HepG2 (cell line): ENCODE measurements at regions not wholly inside any gene's neighbourhood (a gene's known extent, or its start where the extent isn't known, plus 50 kb on each side); places are given as distances from the start of the nearest gene placed in this dataset.

Experiments
- ATAC-seq: fragments of 200-7000 bp; cut with Tn5 transposase; 3 replicates; pipeline ENCODE4 v1.9.1; 2020; ENCODE audit warnings: mild to moderate bottlenecking, moderate library complexity
- BruUV-seq: library from RNA; stranded (reverse); fragments of 400-500 nt; replicated peaks from 2 replicates; lab custom pipeline; 2021; lab: Mats Ljungman, UMichigan
- CTCF ChIA-PET: fragments of 300-600 bp; formaldehyde crosslinking; extraction: SDS; loops from one replicate; lab custom pipeline; 2021; ENCODE audit warnings: low total read pairs, inconsistent platforms, low intra/inter-chr PET ratio; lab: Yijun Ruan, JAX
- POLR2A ChIA-PET: fragments of 350-600 bp; sonication (Branson Sonifier 250); formaldehyde crosslinking; loops from one replicate; lab custom pipeline; 2020; ENCODE audit warnings: antibody characterized with exemption, inconsistent platforms; lab: Yijun Ruan, JAX
- DNase-seq: peaks from one replicate; pipeline ENCODE4 v3.0.0-alpha.2; 2015; ENCODE audit warnings: low spot score
- FAIRE-seq: peaks from 3 replicates; lab custom pipeline; 2011; peaks lifted over from hg19 to GRCh38; lab: Jason Lieb, UNC
- H2AFZ ChIP-seq: one replicate; pipeline ENCODE4 v1.6.1; 2011; ENCODE audit warnings: low read length, inconsistent platforms
- H3K27ac ChIP-seq: fragments of 300-600 bp; 3 replicates; pipeline ENCODE4 v1.8.0; 2011; ENCODE audit warnings: mixed run types, mild to moderate bottlenecking, mixed read lengths, low read length, inconsistent platforms; ENCODE audit not compliant: insufficient read depth; ENCODE audit errors: extremely low read length
- H3K27me3 ChIP-seq, 2 experiments: fragments of 200-600 bp in 1 of 2; 2 replicates in 1 of 2; 3 replicates in 1 of 2; pipeline versions ENCODE4 v1.6.0 to v1.8.0; 2011; ENCODE audit warnings: low read length in 2 of 2, mild to moderate bottlenecking in 2 of 2, moderate library complexity in 2 of 2, inconsistent platforms in 1 of 2; ENCODE audit not compliant: insufficient read depth in 2 of 2, control insufficient read depth in 1 of 2
- H3K36me3 ChIP-seq, 2 experiments: fragments of 200-600 bp in 1 of 2; replicated peaks in 1 of 2; 2 replicates in 1 of 2; 3 replicates in 1 of 2; pipeline versions ENCODE4 v1.5.1 to v1.8.0; 2011; ENCODE audit warnings: low read length in 2 of 2, inconsistent platforms in 1 of 2; ENCODE audit not compliant: insufficient read depth in 2 of 2, control insufficient read depth in 1 of 2
- H3K4me1 ChIP-seq: 2 replicates; pipeline ENCODE4 v1.5.1; 2012; ENCODE audit warnings: low read length, inconsistent platforms; ENCODE audit not compliant: insufficient read depth
- H3K4me2 ChIP-seq: 2 replicates; pipeline ENCODE4 v1.6.0; 2011; ENCODE audit warnings: low read depth, low read length, inconsistent platforms
- H3K4me3 ChIP-seq, 3 experiments: fragments of 200-600 bp in 1 of 3; sonication (generic), shearing (Covaris generic) in 1 of 3; replicated peaks in 1 of 3; 2 replicates each; pipeline ENCODE4 v1.5.1; 2011 to 2016; ENCODE audit warnings: low read length in 3 of 3, inconsistent platforms in 2 of 3, low read depth in 2 of 3, mild to moderate bottlenecking in 2 of 3, control low read depth in 1 of 3, mixed read lengths in 1 of 3; ENCODE audit not compliant: insufficient read depth in 1 of 3
- H3K79me2 ChIP-seq: one replicate; pipeline ENCODE4 v1.6.1; 2011; ENCODE audit warnings: low read length, inconsistent platforms; ENCODE audit not compliant: insufficient read depth
- H3K9ac ChIP-seq: 2 replicates; pipeline ENCODE4 v1.6.0; 2011; ENCODE audit warnings: mild to moderate bottlenecking, low read depth, low read length, inconsistent platforms; ENCODE audit not compliant: insufficient read depth
- H3K9me3 ChIP-seq: 2 replicates; pipeline ENCODE4 v1.5.1; 2012; ENCODE audit warnings: mild to moderate bottlenecking, low read length
- H4K20me1 ChIP-seq: 2 replicates; pipeline ENCODE4 v1.6.0; 2011; ENCODE audit warnings: inconsistent platforms, mild to moderate bottlenecking, low read length, moderate library complexity; ENCODE audit not compliant: insufficient read depth
- BHLHE40 ChIP-seq: IDR thresholded peaks from 2 replicates; pipeline ENCODE4 v1.6.1; 2011; ENCODE audit warnings: low read length, improper control_type of control experiment
- DRAP1 ChIP-seq: IDR thresholded peaks from 2 replicates; pipeline ENCODE4 v1.6.1; 2016; ENCODE audit warnings: missing genetic modification reagents, missing compliant biosample characterization
- KAT2B ChIP-seq: fragments of 150-350 bp; IDR thresholded peaks from 2 replicates; pipeline ENCODE4 v1.6.1; 2014; ENCODE audit warnings: low read depth, low read length, borderline replicate concordance
- MAX ChIP-seq: IDR thresholded peaks from 2 replicates; pipeline ENCODE4 v1.6.1; 2012; ENCODE audit warnings: inconsistent platforms
- MLX ChIP-seq: IDR thresholded peaks from 2 replicates; pipeline ENCODE4 v1.6.1; 2016
- PAXIP1 ChIP-seq: sonication (generic); formaldehyde crosslinking; conservative IDR thresholded peaks from 2 replicates; pipeline ENCODE4 v1.4.0; 2020; ENCODE audit warnings: mild to moderate bottlenecking, missing genetic modification reagents, moderate library complexity
- PHB2 ChIP-seq: fragments of 450-650 bp; IDR thresholded peaks from 2 replicates; pipeline ENCODE4 v1.6.1; 2018; ENCODE audit not compliant: partially characterized antibody
- SMYD3 ChIP-seq: sonication (generic); formaldehyde crosslinking; IDR thresholded peaks from 2 replicates; pipeline ENCODE4 v1.8.1; 2023; ENCODE audit warnings: mild to moderate bottlenecking, missing genetic modification reagents
- SSRP1 ChIP-seq: IDR thresholded peaks from 2 replicates; pipeline ENCODE4 v1.6.1; 2016; ENCODE audit warnings: control low read depth
- TRIM24 ChIP-seq: sonication (generic); formaldehyde crosslinking; IDR thresholded peaks from 2 replicates; pipeline ENCODE4 v1.8.0; 2022; ENCODE audit warnings: mild to moderate bottlenecking, missing genetic modification reagents
- WIZ ChIP-seq: sonication (generic); formaldehyde crosslinking; IDR thresholded peaks from 2 replicates; pipeline ENCODE4 v1.5.1; 2020; ENCODE audit warnings: mild to moderate bottlenecking, missing genetic modification reagents
- ZBTB3 ChIP-seq: sonication (generic); formaldehyde crosslinking; IDR thresholded peaks from 2 replicates; pipeline ENCODE4 v1.4.0; 2020; ENCODE audit warnings: low read depth, mild to moderate bottlenecking, moderate library complexity, missing genetic modification reagents, borderline replicate concordance
- ZBTB42 ChIP-seq: sonication (generic); formaldehyde crosslinking; IDR thresholded peaks from 2 replicates; pipeline ENCODE4 v1.5.0; 2020; ENCODE audit warnings: mild to moderate bottlenecking, missing genetic modification reagents
- ZNF557 ChIP-seq: sonication (generic); formaldehyde crosslinking; IDR thresholded peaks from 2 replicates; pipeline ENCODE4 v1.4.0; 2020; ENCODE audit warnings: missing genetic modification reagents
- ZNF777 ChIP-seq: sonication (generic); formaldehyde crosslinking; IDR thresholded peaks from 2 replicates; pipeline ENCODE4 v1.4.0; 2020; ENCODE audit warnings: missing genetic modification reagents
- WGBS: methylation state at CpG from one replicate; pipeline ENCODE4 v1.1.6; 2017; ENCODE audit warnings: low lambda C conversion rate; 5-methylcytosine and 5-hydroxymethylcytosine counted together
- in situ Hi-C: cut with HindIII; loops from 2 replicates; pipeline ENCODE4 v1.10.0; 2017; ENCODE audit warnings: low pct_unique_long_range_greater_than_20kb; ENCODE audit not compliant: extremely low pct_ligation_motif_present
- intact Hi-C: fragments of 100-400 bp; cut with micrococcal nuclease; formaldehyde crosslinking; loops from one replicate; pipeline ENCODE4 v1.10.0; 2022; ENCODE audit not compliant: unreplicated experiment

- Histone ChIP-seq H4K20me1 (no peaks in the 10 kb centered on the region), H3K4me2 (no peak overlapping the region), H3K9ac (no peak overlapping the region), H3K4me1 (no peaks in the 10 kb centered on the region), H3K27ac (no peak overlapping the region), H2AFZ (no peak overlapping the region), H3K27me3 (peaks cover 7 to 76% of the 10 kb centered on the region in 2 experiments; a peak in 4 of 5 replicates), H3K4me3 (no peak overlapping the region), H3K36me3 (no peaks in the 10 kb centered on the region), H3K79me2 (no peaks in the 10 kb centered on the region), H3K9me3 (no peaks in the 10 kb centered on the region)
- 24% methylated on average over 13 of the region's 14 CpGs for WGBS
- DNase-seq (no peak), ATAC-seq (no peak), FAIRE-seq (no peak)
- in situ Hi-C loops (no loop called here), intact Hi-C loops (no loop called here)
- TF ChIP-seq WIZ (CRISPR knock-in tag), result no peak
- no peak for TF ChIP-seq BHLHE40
- TF ChIP-seq ZBTB3 (CRISPR knock-in tag), result no peak
- no peak for TF ChIP-seq ZNF557
- TF ChIP-seq MLX (CRISPR knock-in tag), result no peak
- TF ChIP-seq SMYD3 (CRISPR knock-in tag), result no peak
- no peak for TF ChIP-seq SSRP1
- TF ChIP-seq ZNF777, result no peak
- TF ChIP-seq PAXIP1 (CRISPR knock-in tag), result no peak
- no peak for TF ChIP-seq MAX
- TF ChIP-seq TRIM24 (CRISPR knock-in tag), result no peak
- TF ChIP-seq DRAP1 (CRISPR knock-in tag), result no peak
- TF ChIP-seq KAT2B, result no peak
- no peak for TF ChIP-seq PHB2
- TF ChIP-seq ZBTB42 (CRISPR knock-in tag), result no peak
- ChIA-PET CTCF (no interaction called here), POLR2A (no interaction called here)
- BruUV-seq, result no TSS peak
Measured at GRCh38 chr20:24819331-24819965, 129.6 kb upstream of the CST7 start.
